ENCODE measurements at regions not wholly inside any gene's neighbourhood (a gene's known extent, or its start where the extent isn't known, plus 50 kb on each side); places are given as distances from the start of the nearest gene placed in this dataset.

DNA sequence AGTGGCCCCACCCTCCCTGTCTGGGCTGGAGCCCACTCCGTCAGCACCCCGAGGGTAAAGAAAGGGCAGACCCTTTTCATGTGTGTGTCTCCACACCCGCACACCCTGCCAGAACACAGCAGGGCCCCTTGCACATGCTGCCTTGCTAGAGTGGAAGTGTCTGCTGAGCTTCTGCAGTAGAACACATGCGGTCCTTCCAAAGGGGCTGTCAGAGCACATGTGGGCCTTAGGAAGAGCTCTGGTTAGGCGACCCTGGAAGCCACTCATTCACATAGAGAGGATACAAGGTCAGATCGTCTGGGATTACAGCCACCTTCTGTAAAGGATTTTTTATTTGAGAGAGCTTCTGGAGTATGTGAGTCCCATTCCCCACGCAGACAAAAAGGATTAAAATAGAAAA, 613.2 kb upstream of the RAB6C start:
- H3K27ac ChIP-seq (ENCODE audit: low read depth, low read length, severe bottlenecking) = no peak overlapping the region
- 80 to 90% methylated on average over 3 to 5 of the region's 7 CpGs for WGBS, 2 experiments (ENCODE audit: insufficient coverage in 2 of 2)

DNA sequence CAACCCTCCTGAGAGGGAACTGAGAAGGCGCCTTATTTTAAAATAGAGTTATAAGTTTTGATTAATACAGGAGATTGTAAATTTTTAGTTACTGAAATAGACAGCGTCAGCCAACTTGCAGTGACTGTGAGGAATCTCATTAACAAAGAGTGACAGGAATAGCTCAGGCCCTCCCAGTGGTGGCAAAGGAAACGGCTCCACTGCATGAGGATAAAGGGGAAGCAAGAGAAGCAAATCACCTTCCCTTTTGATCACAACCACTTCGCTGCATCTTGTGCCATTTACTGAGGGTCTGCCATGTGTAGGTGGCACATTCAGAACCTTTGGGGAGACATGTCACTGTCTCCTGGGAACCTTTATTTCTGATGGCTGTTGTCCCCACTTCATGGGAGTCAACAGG, 612.4 kb upstream of the RAB6C start:
- Histone ChIP-seq H3K4me1 (ENCODE audit: control insufficient read depth, insufficient read depth, low read length, poor library complexity, severe bottlenecking) (no peaks in the 10 kb centered on the region), H3K36me3 (ENCODE audit: control insufficient read depth, insufficient read depth, low read length) (no peaks in the 10 kb centered on the region), H3K27ac (ENCODE audit: low read depth, low read length, severe bottlenecking) (no peak overlapping the region), H3K9me3 (ENCODE audit: control insufficient read depth, low read length) (no peaks in the 10 kb centered on the region), H3K4me3 (ENCODE audit: extremely low read depth, insufficient read depth, low read length, poor library complexity, severe bottlenecking) (no peak overlapping the region)
- 77 to 93% methylated on average over 3 of the region's 4 CpGs for WGBS, 2 experiments (ENCODE audit: insufficient coverage in 2 of 2)

More for the DNA sequence above, 613.2 kb upstream of the RAB6C start:
- Histone ChIP-seq H3K36me3 (ENCODE audit: control insufficient read depth, insufficient read depth, low read length) (no peaks in the 10 kb centered on the region), H3K4me1 (ENCODE audit: control insufficient read depth, insufficient read depth, low read length, poor library complexity, severe bottlenecking) (no peaks in the 10 kb centered on the region), H3K9me3 (ENCODE audit: control insufficient read depth, low read length) (no peaks in the 10 kb centered on the region), H3K4me3 (ENCODE audit: extremely low read depth, insufficient read depth, low read length, poor library complexity, severe bottlenecking) (no peak overlapping the region)

DNA sequence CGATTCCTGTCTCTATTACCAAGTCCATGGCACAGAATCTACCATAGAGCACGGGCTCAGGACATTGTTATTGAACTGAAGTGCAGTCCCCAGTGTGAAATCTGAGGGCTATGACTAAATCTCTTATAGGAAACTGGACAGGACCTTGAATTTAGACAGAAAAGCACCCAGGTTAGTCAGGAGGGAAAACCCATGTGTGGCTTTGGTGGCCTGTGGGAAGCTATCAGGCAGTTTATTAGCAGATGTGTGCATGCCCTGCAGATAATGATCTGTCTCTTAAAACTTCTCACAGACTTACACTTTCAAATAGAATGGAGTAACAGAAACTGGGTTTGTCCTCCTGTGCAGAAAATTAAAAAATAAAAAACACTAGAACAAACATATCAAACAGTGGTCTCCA, 610.0 kb upstream of the RAB6C start:
- Histone ChIP-seq H3K9me3 (ENCODE audit: control insufficient read depth, low read length) (no peaks in the 10 kb centered on the region), H3K36me3 (ENCODE audit: control insufficient read depth, insufficient read depth, low read length) (no peaks in the 10 kb centered on the region)
- 87% methylated on average over 2 of the region's 2 CpGs; no CpG with 5 or more reads in 1 of the 2 experiments for WGBS, 2 experiments (ENCODE audit: insufficient coverage in 2 of 2)

DNA sequence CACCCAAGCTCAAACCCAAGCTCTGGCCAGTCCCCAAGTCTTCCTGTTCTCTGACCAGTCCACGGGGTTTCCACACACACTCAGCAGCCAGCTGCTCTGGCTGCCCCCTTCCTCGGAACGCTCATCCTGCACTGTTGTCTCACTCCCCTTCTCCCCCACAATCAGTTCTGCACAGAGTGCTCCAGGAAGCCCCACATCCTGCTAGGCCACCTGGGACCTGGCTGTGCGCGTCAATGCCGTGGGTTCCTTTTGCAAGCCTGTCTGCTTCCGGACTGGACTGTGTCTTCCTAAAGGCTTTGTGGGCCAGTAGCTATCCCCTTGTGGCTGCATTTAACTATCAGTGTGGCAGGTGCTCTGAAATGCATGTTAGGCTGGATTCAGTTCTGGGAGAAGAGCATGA, 605.0 kb upstream of the RAB6C start:
- Histone ChIP-seq H3K4me1 (ENCODE audit: control insufficient read depth, insufficient read depth, low read length, poor library complexity, severe bottlenecking) (no peaks in the 10 kb centered on the region), H3K4me3 (ENCODE audit: extremely low read depth, insufficient read depth, low read length, poor library complexity, severe bottlenecking) (no peak overlapping the region), H3K27ac (ENCODE audit: low read depth, low read length, severe bottlenecking) (no peak overlapping the region), H3K9me3 (ENCODE audit: control insufficient read depth, low read length) (no peaks in the 10 kb centered on the region), H3K36me3 (ENCODE audit: control insufficient read depth, insufficient read depth, low read length) (no peaks in the 10 kb centered on the region)
- WGBS, 2 experiments (ENCODE audit: insufficient coverage in 2 of 2) = 96% methylated on average over 6 to 7 of the region's 7 CpGs

More for the DNA sequence above, 610.0 kb upstream of the RAB6C start:
- Histone ChIP-seq H3K4me1 (ENCODE audit: control insufficient read depth, insufficient read depth, low read length, poor library complexity, severe bottlenecking) (no peaks in the 10 kb centered on the region), H3K4me3 (ENCODE audit: extremely low read depth, insufficient read depth, low read length, poor library complexity, severe bottlenecking) (no peak overlapping the region), H3K27ac (ENCODE audit: low read depth, low read length, severe bottlenecking) (no peak overlapping the region)

DNA sequence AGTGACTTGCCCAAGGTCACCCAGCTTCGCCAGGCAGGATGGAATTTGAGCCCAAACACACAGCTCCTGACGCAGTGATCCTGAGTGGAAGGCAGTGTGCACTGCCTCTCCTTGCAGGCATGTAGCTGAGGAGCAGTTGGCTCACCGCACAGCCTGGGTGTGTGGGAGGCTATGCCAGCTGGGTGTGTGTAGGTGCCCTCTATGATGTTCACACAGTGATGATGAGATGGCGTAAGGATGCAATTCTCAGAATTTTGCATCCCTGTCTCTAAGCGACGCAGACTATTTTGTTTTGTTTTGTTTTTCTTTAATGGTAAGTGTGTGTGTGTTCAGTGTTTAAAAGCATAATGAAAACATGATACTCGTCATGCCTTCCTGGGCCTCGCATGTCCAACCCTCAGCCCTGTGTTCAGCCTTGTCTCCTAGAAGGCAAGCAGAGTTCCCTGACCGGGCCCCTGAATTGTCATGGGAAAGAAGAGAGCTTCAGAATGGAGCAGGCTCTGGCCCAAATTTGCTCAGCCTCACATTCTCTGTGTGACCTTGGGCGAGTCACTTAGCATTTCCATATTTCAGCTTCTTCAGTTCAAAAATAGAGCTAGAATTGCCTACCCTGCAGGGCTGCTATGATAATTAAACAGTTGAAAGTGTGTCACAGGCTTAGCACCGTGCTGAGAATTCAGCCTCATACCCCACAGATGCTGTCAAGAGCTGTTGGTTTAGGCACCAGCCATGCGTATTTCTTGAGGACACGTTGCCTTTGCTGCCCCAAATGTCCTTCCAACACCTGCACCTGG, 603.6 kb upstream of the RAB6C start:
- no peak overlapping the region for H3K4me3 ChIP-seq (ENCODE audit: extremely low read depth, insufficient read depth, low read length, poor library complexity, severe bottlenecking)
- 85 to 93% methylated on average over 10 to 11 of the region's 13 CpGs for whole genome bisulfite sequencing, 2 experiments (ENCODE audit: insufficient coverage in 2 of 2)
- no peaks in the 10 kb centered on the region for H3K36me3 ChIP-seq (ENCODE audit: control insufficient read depth, insufficient read depth, low read length)
- no peak overlapping the region for H3K27ac ChIP-seq (ENCODE audit: low read depth, low read length, severe bottlenecking)
- no peaks in the 10 kb centered on the region for H3K4me1 ChIP-seq (ENCODE audit: control insufficient read depth, insufficient read depth, low read length, poor library complexity, severe bottlenecking)
- H3K9me3 ChIP-seq (ENCODE audit: control insufficient read depth, low read length) = no peaks in the 10 kb centered on the region

DNA sequence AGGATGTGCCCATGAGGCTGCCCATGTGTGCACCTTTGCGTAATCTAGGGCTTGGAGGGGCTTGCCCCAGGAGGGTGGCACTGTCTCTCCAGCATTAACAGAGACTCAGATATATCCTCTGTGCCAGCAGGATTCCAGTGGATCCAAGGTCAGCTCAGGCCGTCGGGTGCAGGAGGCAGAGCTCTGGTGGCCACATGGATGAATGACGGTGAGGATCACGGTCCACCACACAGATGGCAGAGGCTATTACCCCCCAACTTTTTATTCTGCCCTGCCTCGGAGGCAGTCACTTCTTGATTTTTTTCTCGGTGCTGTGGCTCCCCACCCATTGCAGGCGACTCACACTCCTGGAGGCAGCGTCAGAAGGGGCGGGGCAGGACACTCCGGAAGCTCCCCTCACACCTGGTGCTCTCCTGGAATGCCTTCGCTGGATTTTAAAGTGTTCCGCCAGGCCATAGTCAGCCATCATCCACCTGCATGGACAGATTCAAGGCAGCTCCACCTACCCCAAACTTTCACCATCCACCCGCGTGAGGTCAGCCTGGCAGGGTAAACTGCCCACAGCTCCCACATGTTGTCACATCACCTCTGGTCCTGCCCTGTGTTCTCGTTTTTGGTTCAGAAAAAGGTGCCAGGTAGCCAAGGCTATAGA, 602.9 kb upstream of the RAB6C start:
- 79 to 93% methylated on average over 9 to 13 of the region's 16 CpGs for WGBS, 2 experiments (ENCODE audit: insufficient coverage in 2 of 2)

DNA sequence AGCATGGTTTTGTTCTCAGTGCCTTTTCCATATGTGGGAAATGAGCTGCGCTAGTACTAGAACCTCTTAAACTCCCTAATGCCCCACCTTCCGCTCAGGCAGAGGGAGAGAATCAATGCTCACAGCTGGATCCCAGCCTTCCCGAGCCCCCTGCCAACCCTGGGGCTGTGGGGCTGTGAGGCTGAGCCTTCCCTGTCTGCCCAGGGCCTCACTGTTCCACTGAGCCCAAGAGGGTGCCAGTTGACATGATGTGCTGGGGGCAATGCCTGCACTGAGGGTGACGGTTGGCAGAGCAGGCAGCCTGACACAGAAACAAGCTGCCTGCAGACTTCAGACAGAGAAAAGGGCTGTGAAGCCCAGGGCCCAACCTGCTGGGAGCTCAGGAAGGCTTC, 602.4 kb upstream of the RAB6C start:
- H3K36me3 ChIP-seq (ENCODE audit: control insufficient read depth, insufficient read depth, low read length) = no peaks in the 10 kb centered on the region

More for the DNA sequence above, 602.9 kb upstream of the RAB6C start:
- Histone ChIP-seq H3K4me1 (ENCODE audit: control insufficient read depth, insufficient read depth, low read length, poor library complexity, severe bottlenecking) (no peaks in the 10 kb centered on the region), H3K4me3 (ENCODE audit: extremely low read depth, insufficient read depth, low read length, poor library complexity, severe bottlenecking) (no peak overlapping the region), H3K9me3 (ENCODE audit: control insufficient read depth, low read length) (no peaks in the 10 kb centered on the region), H3K36me3 (ENCODE audit: control insufficient read depth, insufficient read depth, low read length) (no peaks in the 10 kb centered on the region), H3K27ac (ENCODE audit: low read depth, low read length, severe bottlenecking) (no peak overlapping the region)

DNA sequence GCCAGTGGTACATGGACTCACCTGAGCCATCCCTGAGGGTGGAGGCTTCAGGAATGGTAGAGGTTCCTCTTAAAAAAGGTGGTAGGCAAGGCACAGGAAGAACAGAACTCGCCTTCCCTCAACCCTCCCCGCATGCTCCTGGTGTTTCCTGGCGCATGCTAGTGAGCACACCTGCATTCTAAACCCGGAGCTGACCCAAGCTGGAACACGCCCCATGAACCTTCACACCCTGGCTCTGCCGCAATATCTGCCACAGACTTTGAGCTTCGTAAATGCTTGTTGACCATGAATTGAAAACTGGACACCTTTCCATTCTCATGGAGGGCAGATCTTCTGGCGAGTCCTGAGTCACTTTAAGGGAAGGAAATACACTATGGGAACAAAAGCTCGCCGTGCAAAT, 601.3 kb upstream of the RAB6C start:
- Histone ChIP-seq H3K27ac (ENCODE audit: low read depth, low read length, severe bottlenecking) (no peak overlapping the region), H3K4me1 (ENCODE audit: control insufficient read depth, insufficient read depth, low read length, poor library complexity, severe bottlenecking) (no peaks in the 10 kb centered on the region), H3K4me3 (ENCODE audit: extremely low read depth, insufficient read depth, low read length, poor library complexity, severe bottlenecking) (no peak overlapping the region), H3K36me3 (ENCODE audit: control insufficient read depth, insufficient read depth, low read length) (no peaks in the 10 kb centered on the region), H3K9me3 (ENCODE audit: control insufficient read depth, low read length) (no peaks in the 10 kb centered on the region)
- WGBS, 2 experiments (ENCODE audit: insufficient coverage in 2 of 2) = 84 to 90% methylated on average over 10 of the region's 10 CpGs

More for the DNA sequence above, 602.4 kb upstream of the RAB6C start:
- Histone ChIP-seq H3K27ac (ENCODE audit: low read depth, low read length, severe bottlenecking) (no peak overlapping the region), H3K9me3 (ENCODE audit: control insufficient read depth, low read length) (no peaks in the 10 kb centered on the region), H3K4me1 (ENCODE audit: control insufficient read depth, insufficient read depth, low read length, poor library complexity, severe bottlenecking) (no peaks in the 10 kb centered on the region), H3K4me3 (ENCODE audit: extremely low read depth, insufficient read depth, low read length, poor library complexity, severe bottlenecking) (no peak overlapping the region)
- WGBS, 2 experiments (ENCODE audit: insufficient coverage in 2 of 2) = 53 to 79% methylated on average over 2 to 4 of the region's 4 CpGs

DNA sequence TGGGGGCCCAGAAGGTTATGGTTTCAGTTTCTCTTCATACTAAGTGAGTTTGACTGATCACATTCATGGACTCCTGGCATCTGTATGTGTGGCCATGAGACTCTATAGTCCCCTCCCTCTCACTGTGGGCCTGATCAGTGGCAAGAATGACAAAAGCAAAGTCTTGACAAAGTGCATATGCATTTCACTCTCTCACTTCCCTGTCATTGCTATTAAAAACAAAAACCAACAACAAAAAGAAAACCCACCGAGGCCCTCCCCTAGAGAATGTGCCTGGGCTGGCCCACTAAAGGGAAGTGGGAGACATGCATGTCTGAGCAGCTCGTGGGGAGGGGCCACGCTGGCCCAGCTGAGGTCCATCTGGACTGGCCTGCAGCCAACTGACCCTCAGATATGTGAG, 600.1 kb upstream of the RAB6C start:
- WGBS, 2 experiments (ENCODE audit: insufficient coverage in 2 of 2) = 74 to 80% methylated on average over 1 to 2 of the region's 3 CpGs

DNA sequence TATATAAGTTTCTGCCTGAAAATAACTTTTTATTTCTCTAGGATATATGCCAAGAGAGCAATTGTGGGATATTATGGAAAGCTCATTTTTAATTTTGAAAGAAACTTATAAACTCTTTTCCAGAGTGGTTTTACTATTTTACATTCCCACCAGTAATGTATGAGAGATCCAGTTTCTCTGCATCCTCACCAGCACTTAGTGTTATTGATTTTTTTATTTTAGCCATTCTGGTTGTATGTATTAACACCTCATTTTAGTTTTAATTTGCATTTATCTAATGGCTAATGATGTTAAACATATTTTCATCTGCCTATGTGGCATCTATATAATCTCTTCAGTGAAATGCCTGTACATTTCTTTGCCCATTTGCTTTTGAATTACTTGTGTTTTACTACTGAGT, 597.7 kb upstream of the RAB6C start:
- H3K4me3 ChIP-seq (ENCODE audit: extremely low read depth, insufficient read depth, low read length, poor library complexity, severe bottlenecking) = no peak overlapping the region

More for the DNA sequence above, 600.1 kb upstream of the RAB6C start:
- no peaks in the 10 kb centered on the region for H3K4me1 ChIP-seq (ENCODE audit: control insufficient read depth, insufficient read depth, low read length, poor library complexity, severe bottlenecking)
- H3K4me3 ChIP-seq (ENCODE audit: extremely low read depth, insufficient read depth, low read length, poor library complexity, severe bottlenecking) = no peak overlapping the region
- H3K9me3 ChIP-seq (ENCODE audit: control insufficient read depth, low read length) = no peaks in the 10 kb centered on the region
- H3K27ac ChIP-seq (ENCODE audit: low read depth, low read length, severe bottlenecking) = no peak overlapping the region
- no peaks in the 10 kb centered on the region for H3K36me3 ChIP-seq (ENCODE audit: control insufficient read depth, insufficient read depth, low read length)

DNA sequence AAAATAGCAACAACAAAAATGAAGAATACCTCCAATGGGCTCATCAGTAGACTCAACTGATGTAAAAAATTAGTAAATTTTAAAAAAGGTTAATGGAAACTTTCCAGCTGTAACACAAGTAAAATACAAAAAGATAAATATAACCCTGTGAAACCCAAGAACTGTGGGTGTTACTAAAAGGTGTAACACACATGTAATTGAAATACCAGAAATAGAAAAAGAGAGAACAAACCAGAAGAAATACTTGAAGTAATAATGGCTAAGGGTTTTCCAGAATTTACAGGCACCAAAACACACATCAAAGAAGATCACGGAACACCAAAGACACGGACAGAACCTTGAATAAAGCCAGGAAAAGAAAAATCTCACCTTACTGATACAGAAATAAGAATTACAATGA, 590.6 kb upstream of the RAB6C start:
- no peak overlapping the region for H3K27ac ChIP-seq (ENCODE audit: low read depth, low read length, severe bottlenecking)
- no peaks in the 10 kb centered on the region for H3K9me3 ChIP-seq (ENCODE audit: control insufficient read depth, low read length)
- H3K4me3 ChIP-seq (ENCODE audit: extremely low read depth, insufficient read depth, low read length, poor library complexity, severe bottlenecking) = no peak overlapping the region
- H3K4me1 ChIP-seq (ENCODE audit: control insufficient read depth, insufficient read depth, low read length, poor library complexity, severe bottlenecking) = no peaks in the 10 kb centered on the region
- H3K36me3 ChIP-seq (ENCODE audit: control insufficient read depth, insufficient read depth, low read length) = no peaks in the 10 kb centered on the region
- WGBS, 2 experiments (ENCODE audit: insufficient coverage in 2 of 2) = no CpG with 5 or more reads among the region's 2 CpGs

More for the DNA sequence above, 597.7 kb upstream of the RAB6C start:
- H3K9me3 ChIP-seq (ENCODE audit: control insufficient read depth, low read length) = no peaks in the 10 kb centered on the region
- no peak overlapping the region for H3K27ac ChIP-seq (ENCODE audit: low read depth, low read length, severe bottlenecking)
- no peaks in the 10 kb centered on the region for H3K4me1 ChIP-seq (ENCODE audit: control insufficient read depth, insufficient read depth, low read length, poor library complexity, severe bottlenecking)
- no peaks in the 10 kb centered on the region for H3K36me3 ChIP-seq (ENCODE audit: control insufficient read depth, insufficient read depth, low read length)
